OCI-LY7 (cell line): ENCODE measurements at regions not wholly inside any gene's neighbourhood (a gene's known extent, or its start where the extent isn't known, plus 50 kb on each side); places are given as distances from the start of the nearest gene placed in this dataset.

Experiments
- BruUV-seq: library from RNA; stranded (reverse); fragments of 400-500 nt; replicated peaks from 2 replicates; lab custom pipeline; 2021; lab: Mats Ljungman, UMichigan
- CTCF ChIA-PET: fragments of 300-600 bp; sonication (Branson Sonifier 250); formaldehyde crosslinking; loops from one replicate; lab custom pipeline; 2022; ENCODE audit warnings: antibody characterized with exemption; ENCODE audit not compliant: unreplicated experiment; lab: Charles Lee
- POLR2A ChIA-PET: fragments of 300-600 bp; sonication (Branson Sonifier 250); formaldehyde crosslinking; loops from one replicate; lab custom pipeline; 2022; ENCODE audit warnings: antibody characterized with exemption; lab: Charles Lee
- DNase-seq: peaks from one replicate; pipeline ENCODE4 v3.0.0-alpha.2; 2015; ENCODE audit warnings: low spot score
- H2AFZ ChIP-seq: fragments of 200-600 bp; sonication (generic), shearing (Covaris generic); 2 replicates; pipeline ENCODE4 v1.6.1; 2014; ENCODE audit warnings: mild to moderate bottlenecking, antibody characterized with exemption, low read length, moderate library complexity
- H3K27ac ChIP-seq: fragments of 200-600 bp; sonication (generic); 2 replicates; pipeline ENCODE4 v1.5.1; 2014; ENCODE audit warnings: mixed run types, low read depth, mild to moderate bottlenecking, moderate library complexity, low read length, inconsistent platforms; ENCODE audit not compliant: poor library complexity, severe bottlenecking
- H3K36me3 ChIP-seq: fragments of 200-600 bp; sonication (generic); 2 replicates; pipeline ENCODE4 v1.6.1; 2014; ENCODE audit warnings: mild to moderate bottlenecking, antibody characterized with exemption, low read length, moderate library complexity, mixed read lengths; ENCODE audit not compliant: insufficient read depth
- H3K4me1 ChIP-seq: fragments of 200-600 bp; sonication (generic); 2 replicates; pipeline ENCODE4 v1.5.1; 2014; ENCODE audit warnings: mild to moderate bottlenecking, low read length; ENCODE audit not compliant: insufficient read depth, poor library complexity, severe bottlenecking
- H3K4me2 ChIP-seq: fragments of 200-600 bp; sonication (generic); 2 replicates; pipeline ENCODE4 v1.6.1; 2014; ENCODE audit warnings: mild to moderate bottlenecking, low read length
- H3K4me3 ChIP-seq: fragments of 200-600 bp; sonication (generic); 2 replicates; pipeline ENCODE4 v1.5.1; 2014; ENCODE audit warnings: mild to moderate bottlenecking, low read depth, low read length; ENCODE audit not compliant: poor library complexity, severe bottlenecking
- H3K79me2 ChIP-seq: fragments of 200-600 bp; sonication (generic); 2 replicates; pipeline ENCODE4 v1.6.1; 2016; ENCODE audit warnings: low read depth, mild to moderate bottlenecking, low read length, moderate library complexity, mixed read lengths; ENCODE audit not compliant: insufficient read depth
- H3K9me2 ChIP-seq: fragments of 200-600 bp; sonication (generic); 2 replicates; pipeline ENCODE4 v1.6.1; 2016; ENCODE audit warnings: mild to moderate bottlenecking, low read length, mixed read lengths; ENCODE audit not compliant: insufficient read depth
- H3K9me3 ChIP-seq: fragments of 200-600 bp; sonication (generic); 2 replicates; pipeline ENCODE4 v1.6.1; 2014; ENCODE audit warnings: mild to moderate bottlenecking, mixed run types, low read length, mixed read lengths
- H4K20me1 ChIP-seq: fragments of 200-600 bp; sonication (generic); 2 replicates; pipeline ENCODE4 v1.6.1; 2014; ENCODE audit warnings: mild to moderate bottlenecking, antibody characterized with exemption, low read length, moderate library complexity, mixed read lengths; ENCODE audit not compliant: insufficient read depth
- CTCF ChIP-seq: fragments of 200-600 bp; sonication (generic); conservative IDR thresholded peaks from 2 replicates; pipeline ENCODE4 v1.5.1; 2014; ENCODE audit warnings: mild to moderate bottlenecking, antibody characterized with exemption, low read length, moderate library complexity, mixed read lengths
- EZH2phosphoT487 ChIP-seq: fragments of 200-600 bp; sonication (generic); IDR thresholded peaks from 2 replicates; pipeline ENCODE4 v1.6.1; 2018; ENCODE audit warnings: low read depth, borderline replicate concordance, mild to moderate bottlenecking, mixed run types, antibody characterized with exemption, low read length, moderate library complexity, mixed read lengths
- intact Hi-C: fragments of 100-400 bp; cut with micrococcal nuclease; formaldehyde crosslinking; loops from one replicate; pipeline ENCODE4 v1.10.0; 2022; ENCODE audit not compliant: unreplicated experiment

- BruUV-seq, result no TSS peak
- H3K9me2 ChIP-seq, result no peaks in the 10 kb centered on the region
- no peaks in the 10 kb centered on the region for H3K36me3 ChIP-seq
- H4K20me1 ChIP-seq, result no peaks in the 10 kb centered on the region
- H3K4me1 ChIP-seq, result peaks cover 10% of the 10 kb centered on the region
- H3K79me2 ChIP-seq, result no peaks in the 10 kb centered on the region
- CTCF ChIA-PET, result no interaction called here
- DNase-seq, result no peak
- H2AFZ ChIP-seq, result no peak overlapping the region; the same call in 1 of the 2 replicates
- H3K4me3 ChIP-seq, result no peak overlapping the region
- POLR2A ChIA-PET, result no interaction called here
- H3K4me2 ChIP-seq, result no peak overlapping the region
- no peak overlapping the region for H3K27ac ChIP-seq
- intact Hi-C loops, result no loop called here
- TF ChIP-seq EZH2phosphoT487 (no peak), CTCF (no peak)
- no peaks in the 10 kb centered on the region for H3K9me3 ChIP-seq
These were observed 1222.9 kb upstream of the PRKX start for GRCh38 chrX:4936315-4936714.

- no peak for TF ChIP-seq EZH2phosphoT487
- no peak for TF ChIP-seq CTCF
- peaks cover 10% of the 10 kb centered on the region for H3K4me1 ChIP-seq
- peak; percentile 32 for DNase-seq
- H3K36me3 ChIP-seq, result no peaks in the 10 kb centered on the region
- BruUV-seq, result no TSS peak
- H3K27ac ChIP-seq, result no peak overlapping the region
- POLR2A ChIA-PET, result interaction anchor here (0.6 kb wide), 1 partner anchor 177 kb away, joined by 3 read pairs; no protein-coding TSS in a partner anchor
- CTCF ChIA-PET, result no interaction called here
- H3K4me2 ChIP-seq, result no peak overlapping the region
- H3K9me2 ChIP-seq, result no peaks in the 10 kb centered on the region
- H3K79me2 ChIP-seq, result no peaks in the 10 kb centered on the region
- H3K9me3 ChIP-seq, result no peaks in the 10 kb centered on the region
- no peaks in the 10 kb centered on the region for H4K20me1 ChIP-seq
- intact Hi-C loops, result no loop called here
- H2AFZ ChIP-seq, result no peak overlapping the region
- no peak overlapping the region for H3K4me3 ChIP-seq
These were observed 1222.4 kb upstream of the PRKX start for GRCh38 chrX:4935846-4936245.

GRCh38 chrX:4935401-4935800 is 1222.0 kb upstream of the PRKX start:
- H3K9me3 ChIP-seq, result no peaks in the 10 kb centered on the region
- POLR2A ChIA-PET, result interaction anchor here (0.6 kb wide), 1 partner anchor 176 kb away, joined by 3 read pairs; no protein-coding TSS in a partner anchor
- TF ChIP-seq CTCF (no peak), EZH2phosphoT487 (no peak)
- H3K4me3 ChIP-seq, result no peak overlapping the region
- peaks cover 10% of the 10 kb centered on the region for H3K4me1 ChIP-seq
- intact Hi-C loops, result no loop called here
- no peaks in the 10 kb centered on the region for H4K20me1 ChIP-seq
- no peak overlapping the region for H2AFZ ChIP-seq
- H3K27ac ChIP-seq, result no peak overlapping the region
- H3K36me3 ChIP-seq, result no peaks in the 10 kb centered on the region
- BruUV-seq, result no TSS peak
- H3K4me2 ChIP-seq, result no peak overlapping the region
- DNase-seq, result no peak
- no peaks in the 10 kb centered on the region for H3K9me2 ChIP-seq
- CTCF ChIA-PET, result no interaction called here
- no peaks in the 10 kb centered on the region for H3K79me2 ChIP-seq
